ENCODE measurements at regions not wholly inside any gene's neighbourhood (a gene's known extent, or its start where the extent isn't known, plus 50 kb on each side); places are given as distances from the start of the nearest gene placed in this dataset.

DNA sequence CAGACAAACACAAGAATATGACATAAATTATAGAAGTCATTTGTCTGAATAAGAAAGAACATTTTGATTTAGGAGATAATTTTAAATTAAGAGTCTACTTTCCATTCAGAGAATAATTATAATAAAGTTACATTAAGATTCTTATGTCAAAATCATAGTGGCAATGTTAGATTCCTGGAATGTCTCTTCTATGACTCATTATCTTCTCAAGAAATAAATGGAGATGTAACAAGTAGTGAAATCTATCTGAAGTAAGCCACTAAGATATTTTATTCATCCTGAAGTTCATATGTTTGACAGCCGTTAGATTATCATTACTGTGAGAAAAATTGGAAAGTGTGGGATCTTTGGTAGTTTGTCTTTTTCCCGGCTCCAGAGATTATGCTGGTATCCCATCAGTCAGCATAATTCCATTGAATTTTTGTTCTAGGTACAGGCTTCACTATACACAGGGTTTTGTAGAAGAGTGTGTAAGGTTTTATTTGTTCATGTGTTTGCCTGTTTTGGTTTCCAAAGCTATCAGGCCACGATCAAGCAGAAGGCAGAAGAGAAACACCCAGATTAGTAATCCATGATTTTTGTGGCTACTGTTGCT is 1246.6 kb upstream of the LRRTM1 start:
- no peak overlapping the region for H3K4me3 ChIP-seq
- H3K9ac ChIP-seq (ENCODE audit: low read depth in 2 of 2, low read length in 2 of 2): no peak overlapping the region
- TF ChIP-seq, protein P1, sequence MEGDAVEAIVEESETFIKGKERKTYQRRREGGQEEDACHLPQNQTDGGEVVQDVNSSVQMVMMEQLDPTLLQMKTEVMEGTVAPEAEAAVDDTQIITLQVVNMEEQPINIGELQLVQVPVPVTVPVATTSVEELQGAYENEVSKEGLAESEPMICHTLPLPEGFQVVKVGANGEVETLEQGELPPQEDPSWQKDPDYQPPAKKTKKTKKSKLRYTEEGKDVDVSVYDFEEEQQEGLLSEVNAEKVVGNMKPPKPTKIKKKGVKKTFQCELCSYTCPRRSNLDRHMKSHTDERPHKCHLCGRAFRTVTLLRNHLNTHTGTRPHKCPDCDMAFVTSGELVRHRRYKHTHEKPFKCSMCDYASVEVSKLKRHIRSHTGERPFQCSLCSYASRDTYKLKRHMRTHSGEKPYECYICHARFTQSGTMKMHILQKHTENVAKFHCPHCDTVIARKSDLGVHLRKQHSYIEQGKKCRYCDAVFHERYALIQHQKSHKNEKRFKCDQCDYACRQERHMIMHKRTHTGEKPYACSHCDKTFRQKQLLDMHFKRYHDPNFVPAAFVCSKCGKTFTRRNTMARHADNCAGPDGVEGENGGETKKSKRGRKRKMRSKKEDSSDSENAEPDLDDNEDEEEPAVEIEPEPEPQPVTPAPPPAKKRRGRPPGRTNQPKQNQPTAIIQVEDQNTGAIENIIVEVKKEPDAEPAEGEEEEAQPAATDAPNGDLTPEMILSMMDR (IDR thresholded peaks at IDR 0.05): no peak
- no peaks in the 10 kb centered on the region for H3K27me3 ChIP-seq
- H3K9me3 ChIP-seq: no peaks in the 10 kb centered on the region
- no peaks in the 10 kb centered on the region for H3K36me3 ChIP-seq
- no peak overlapping the region for H3K27ac ChIP-seq
- DNase-seq: no peak
- no peaks in the 10 kb centered on the region for H3K4me1 ChIP-seq
- intact Hi-C loops (cut with DNase I): no loop called here

DNA sequence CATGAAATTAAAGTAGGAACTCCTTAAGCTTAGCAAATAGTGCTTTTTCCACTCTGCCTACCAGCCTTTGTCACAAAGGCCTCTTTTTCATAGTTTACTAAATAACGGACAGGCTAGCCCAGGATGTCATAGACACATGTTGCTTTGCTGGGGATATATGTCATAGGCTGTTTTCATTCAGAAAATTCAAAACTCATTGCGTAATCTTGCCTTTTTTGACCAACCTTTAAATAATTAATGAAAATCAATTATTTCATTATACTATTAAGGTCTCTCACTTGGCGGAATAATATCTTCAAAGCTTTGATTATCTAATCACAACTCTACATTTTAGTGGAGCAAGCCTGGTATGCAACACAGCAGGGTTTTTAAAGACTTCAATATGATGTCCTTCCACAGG is 1245.7 kb upstream of the LRRTM1 start:
- DNase-seq: no peak
- intact Hi-C loops (cut with DNase I): no loop called here
- H3K9ac ChIP-seq (ENCODE audit: low read depth in 2 of 2, low read length in 2 of 2): no peak overlapping the region
- TF ChIP-seq, protein P1 (IDR thresholded peaks at IDR 0.05): no peak
- no peaks in the 10 kb centered on the region for H3K9me3 ChIP-seq
- no peaks in the 10 kb centered on the region for H3K4me1 ChIP-seq
- no peaks in the 10 kb centered on the region for H3K27me3 ChIP-seq
- H3K36me3 ChIP-seq: no peaks in the 10 kb centered on the region
- H3K27ac ChIP-seq: no peak overlapping the region
- no peak overlapping the region for H3K4me3 ChIP-seq

DNA sequence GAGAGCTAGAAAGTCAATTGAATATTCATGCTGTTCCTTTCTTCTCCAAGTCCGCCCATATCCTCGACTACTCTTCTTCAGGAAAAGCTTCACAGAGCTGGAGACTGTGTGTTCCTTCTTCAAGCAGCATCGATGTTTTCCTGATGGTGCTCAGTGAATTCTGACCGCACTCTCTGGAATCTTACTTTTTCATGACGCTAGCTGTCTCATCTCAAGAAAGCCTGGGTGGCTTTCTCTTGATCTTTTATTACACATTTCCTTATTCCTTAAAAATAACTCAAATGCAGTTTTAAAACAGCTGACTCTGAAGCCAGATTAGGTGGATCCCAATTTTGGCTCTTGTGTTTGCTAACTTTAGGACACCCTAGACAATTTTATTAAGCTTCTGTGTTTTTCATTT is 1245.1 kb upstream of the LRRTM1 start:
- no peak overlapping the region for H3K4me3 ChIP-seq
- no peaks in the 10 kb centered on the region for H3K36me3 ChIP-seq
- H3K4me1 ChIP-seq: no peaks in the 10 kb centered on the region
- H3K27ac ChIP-seq: no peak overlapping the region
- DNase-seq: no peak
- no peak overlapping the region for H3K9ac ChIP-seq (ENCODE audit: low read depth in 2 of 2, low read length in 2 of 2)
- TF ChIP-seq, protein P1 (IDR thresholded peaks at IDR 0.05): no peak
- H3K27me3 ChIP-seq: no peaks in the 10 kb centered on the region
- H3K9me3 ChIP-seq: no peaks in the 10 kb centered on the region
- intact Hi-C loops (cut with DNase I): no loop called here

DNA sequence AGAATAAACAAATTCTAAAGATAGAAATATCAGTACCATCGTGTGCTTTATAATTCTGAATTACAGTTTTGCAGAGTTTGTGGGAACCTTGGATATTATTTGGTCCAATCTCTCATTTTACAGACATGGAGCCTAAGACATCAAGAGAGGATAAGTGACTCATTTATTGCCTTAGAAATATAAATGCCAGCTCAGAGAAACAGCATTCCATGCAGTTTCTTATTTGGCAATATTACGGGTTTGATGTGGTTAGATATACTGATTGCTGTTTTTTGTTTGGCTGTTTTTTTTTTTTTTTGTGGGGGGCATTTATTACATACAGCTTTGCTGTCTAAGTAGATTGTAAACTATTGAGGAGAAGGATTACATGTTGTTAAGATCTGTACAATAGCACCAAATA is 1241.1 kb upstream of the LRRTM1 start:
- no peak overlapping the region for H3K4me3 ChIP-seq
- no peak for DNase-seq
- H3K9me3 ChIP-seq: no peaks in the 10 kb centered on the region
- no peaks in the 10 kb centered on the region for H3K36me3 ChIP-seq
- no peaks in the 10 kb centered on the region for H3K4me1 ChIP-seq
- H3K27ac ChIP-seq: no peak overlapping the region
- TF ChIP-seq, protein P1 (IDR thresholded peaks at IDR 0.05): no peak
- no peaks in the 10 kb centered on the region for H3K27me3 ChIP-seq
- H3K9ac ChIP-seq (ENCODE audit: low read depth in 2 of 2, low read length in 2 of 2): no peak overlapping the region
- intact Hi-C loops (cut with DNase I): no loop called here

DNA sequence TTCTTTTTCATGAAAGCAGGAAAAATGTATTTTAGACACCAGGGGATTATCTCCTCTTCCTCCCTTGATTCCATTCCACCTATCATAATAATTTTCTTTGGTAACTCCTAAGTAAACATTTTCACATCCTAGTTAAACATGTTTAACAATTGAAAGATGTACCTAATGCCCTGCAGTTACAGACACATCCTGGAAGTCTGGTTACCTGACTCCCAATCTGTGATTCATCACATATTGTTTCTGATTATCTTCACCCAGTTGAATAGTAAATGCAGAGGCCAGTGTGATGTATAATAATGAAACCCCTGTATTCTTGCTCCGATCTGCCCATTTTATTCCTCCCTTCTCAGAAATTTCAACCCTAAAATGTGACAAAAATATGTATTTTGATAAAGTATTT is 1237.6 kb upstream of the LRRTM1 start:
- no peaks in the 10 kb centered on the region for H3K9me3 ChIP-seq
- H3K36me3 ChIP-seq: no peaks in the 10 kb centered on the region
- DNase-seq: no peak
- H3K9ac ChIP-seq (ENCODE audit: low read depth in 2 of 2, low read length in 2 of 2): no peak overlapping the region
- TF ChIP-seq, protein P1 (IDR thresholded peaks at IDR 0.05): no peak
- no peak overlapping the region for H3K27ac ChIP-seq
- no peak overlapping the region for H3K4me3 ChIP-seq
- no peaks in the 10 kb centered on the region for H3K4me1 ChIP-seq
- intact Hi-C loops (cut with DNase I): no loop called here
- no peaks in the 10 kb centered on the region for H3K27me3 ChIP-seq
